ENCODE measurements at regions not wholly inside any gene's neighbourhood (a gene's known extent, or its start where the extent isn't known, plus 50 kb on each side); places are given as distances from the start of the nearest gene placed in this dataset.

DNA sequence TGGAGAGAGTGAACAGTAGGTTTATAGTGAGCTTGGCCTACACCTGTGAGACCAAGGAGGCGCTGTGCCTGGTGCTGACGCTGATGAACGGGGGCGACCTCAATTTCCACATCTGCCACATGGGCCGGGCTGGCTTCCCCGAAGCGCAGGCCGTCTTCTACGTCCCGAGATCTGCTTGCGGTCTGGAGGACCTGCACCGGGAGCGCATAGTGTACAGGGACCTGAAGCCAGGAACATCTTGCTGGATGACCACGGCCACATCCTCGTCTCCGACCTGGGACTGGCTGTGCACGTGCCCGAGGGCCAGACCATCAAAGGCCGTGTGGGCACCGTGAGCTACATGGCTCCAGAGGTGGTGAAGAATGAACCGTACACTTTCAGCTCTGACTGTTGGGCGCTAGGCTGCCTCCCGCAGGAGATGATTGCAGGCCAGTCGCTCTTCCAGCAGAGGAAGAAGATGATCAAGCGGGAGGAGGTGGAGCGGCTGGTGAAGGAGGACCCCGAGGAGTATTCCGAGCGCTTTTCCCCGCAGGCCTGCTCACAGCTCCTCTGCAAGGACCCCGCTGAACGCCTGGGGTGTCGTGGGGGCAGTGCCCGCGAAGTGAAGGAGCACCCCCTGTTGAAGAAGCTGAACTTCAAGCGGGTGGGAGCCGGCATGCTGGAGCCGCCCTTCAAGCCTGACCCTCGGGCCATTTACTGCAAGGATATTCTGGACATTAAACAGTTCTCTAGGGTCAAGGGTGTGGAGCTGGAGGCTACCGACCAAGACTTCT is 139.0 kb downstream of the ZDHHC20 start:
- DNase-seq, result no peak

DNA sequence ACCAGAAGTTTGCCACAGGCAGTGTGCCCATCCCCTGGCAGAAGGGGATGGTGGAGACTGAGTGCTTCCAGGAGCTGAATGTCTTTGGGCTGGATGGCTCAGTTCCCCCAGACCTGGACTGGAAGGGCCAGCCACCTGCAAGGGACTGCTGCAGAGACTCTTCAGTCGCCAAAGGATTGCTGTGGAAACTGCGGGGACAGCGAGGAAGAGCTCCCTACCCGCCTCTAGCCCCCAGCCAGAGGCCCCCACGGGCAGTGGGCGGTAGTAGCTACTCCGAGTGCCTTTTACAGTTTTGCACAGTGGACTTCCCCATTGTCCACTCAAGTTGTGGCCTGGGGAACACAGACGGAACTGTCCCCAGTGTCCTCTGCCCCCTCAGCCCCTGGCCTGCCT is 138.5 kb downstream of the ZDHHC20 start:
- DNase-seq, result no peak

DNA sequence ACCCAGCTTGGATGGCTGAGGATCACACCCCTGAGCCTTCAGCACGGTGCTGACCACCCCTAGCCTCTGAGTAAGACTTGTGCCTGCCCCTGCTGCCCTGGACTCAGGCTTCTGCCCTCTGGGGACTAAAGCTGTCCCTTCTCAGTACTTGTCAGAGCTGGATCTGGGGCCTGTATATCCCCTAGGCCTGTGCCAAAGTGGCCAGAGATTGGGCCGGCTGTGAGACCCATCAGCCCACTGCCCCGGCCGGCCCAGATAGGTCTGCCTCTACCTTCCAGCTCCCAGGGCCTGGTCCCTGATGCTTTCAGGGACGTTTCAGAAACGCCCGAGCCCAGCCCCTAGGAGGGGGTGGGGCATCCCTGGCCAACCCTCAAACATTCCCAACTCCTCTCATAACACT is 137.8 kb downstream of the ZDHHC20 start:
- no peak for DNase-seq

DNA sequence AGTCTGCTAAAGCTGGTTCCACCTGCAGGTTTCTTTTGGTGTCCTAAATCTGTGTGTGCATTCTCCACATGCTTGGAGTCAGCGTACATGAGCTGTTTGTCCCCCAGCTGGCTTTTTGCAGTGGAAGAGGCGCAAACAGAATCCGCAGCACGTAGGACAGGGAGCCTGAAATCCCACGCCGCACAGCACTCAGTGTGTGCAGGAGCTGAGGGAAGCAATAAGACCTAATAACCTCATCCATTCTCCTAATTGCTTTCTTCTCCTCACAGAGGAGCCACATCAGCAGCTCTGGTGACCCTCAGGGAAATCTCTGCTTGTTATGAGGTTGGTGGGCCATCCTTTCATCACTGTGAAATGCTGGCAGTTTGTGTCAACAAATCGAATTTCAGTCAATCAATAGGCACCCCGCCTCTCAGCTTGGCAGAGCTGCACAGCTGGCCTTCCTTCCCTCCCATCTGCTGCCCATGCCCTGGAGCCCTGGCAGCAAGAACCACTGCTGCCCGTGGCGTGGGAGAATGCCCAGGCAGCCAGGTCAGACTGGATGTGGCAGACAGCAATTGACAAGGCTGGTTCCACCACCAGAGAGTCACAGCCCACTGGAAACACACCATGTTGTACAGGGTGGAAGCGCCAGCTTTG is 136.7 kb downstream of the ZDHHC20 start:
- no peak for DNase-seq
